ENCODE measurements at regions not wholly inside any gene's neighbourhood (a gene's known extent, or its start where the extent isn't known, plus 50 kb on each side); places are given as distances from the start of the nearest gene placed in this dataset.

DNA sequence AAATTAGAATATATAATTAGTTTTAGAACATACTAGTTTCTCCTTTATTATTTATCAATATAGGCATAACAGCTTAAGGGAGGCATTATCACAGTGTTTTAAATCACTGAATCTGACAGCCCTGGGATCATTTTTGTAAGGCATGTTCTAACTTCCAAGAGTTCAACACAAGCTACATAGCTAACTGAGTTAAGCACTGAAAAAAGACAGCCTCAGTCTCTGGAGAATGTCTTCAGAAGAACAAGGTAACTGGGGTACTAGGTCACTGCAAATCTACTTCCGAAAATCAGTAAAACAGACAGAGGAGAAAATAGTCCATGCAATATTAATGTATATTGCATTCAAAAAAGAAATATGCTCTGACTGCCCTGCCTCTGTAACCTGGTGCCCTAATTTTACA lies 502.1 kb downstream of the RFC3 start:
- ATAC-seq, result no peak
- DNase-seq, result no peak
- H3K27ac Mint-ChIP-seq, result no peak overlapping the region
- H3K27me3 Mint-ChIP-seq, result peaks cover 0 to 3% (median 0%) of the 10 kb centered on the region in 5 donors
- H3K4me1 Mint-ChIP-seq, result peaks cover 0 to 3% (median 0%) of the 10 kb centered on the region in 4 donors
- no peaks in the 10 kb centered on the region for H3K36me3 Mint-ChIP-seq
- no peak overlapping the region for H3K4me3 Mint-ChIP-seq
- peaks cover 0 to 2% (median 0%) of the 10 kb centered on the region in 9 donors for H3K9me3 Mint-ChIP-seq
- POLR2A ChIA-PET, result no interaction called here

DNA sequence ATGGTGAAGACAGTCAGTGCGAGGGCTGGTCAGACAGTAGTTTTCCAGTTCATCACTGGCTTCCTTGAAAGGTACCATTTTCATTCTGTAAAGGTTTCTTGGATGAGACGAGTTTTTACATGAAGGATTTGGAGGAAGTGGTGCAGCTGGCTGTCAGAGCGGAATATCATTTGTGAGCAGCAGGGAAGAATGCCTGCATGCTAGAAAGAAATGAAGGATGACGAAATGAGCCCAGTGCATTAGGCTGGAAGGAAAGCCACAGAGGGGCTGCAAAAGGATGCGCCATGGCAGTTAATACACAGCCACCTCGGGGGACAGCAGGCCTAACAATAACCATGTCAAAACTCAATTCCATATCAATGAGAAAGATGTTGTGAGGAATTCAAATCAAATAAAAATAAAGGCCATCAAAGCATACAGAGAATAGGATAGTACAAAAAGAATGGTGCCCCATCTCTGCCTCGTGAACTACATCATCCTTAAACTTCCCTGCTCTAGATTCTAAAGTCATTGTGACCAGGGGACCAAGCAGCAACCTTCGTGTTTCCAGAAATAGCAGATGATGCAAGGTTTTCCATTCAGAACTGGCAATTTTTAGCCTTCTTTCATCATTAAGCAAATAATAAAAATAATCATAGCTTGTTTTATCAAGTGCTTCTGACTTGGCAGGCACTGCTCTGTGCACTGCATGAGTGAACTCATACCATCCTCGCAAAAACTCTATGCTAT lies 504.2 kb downstream of the RFC3 start:
- Mint-ChIP-seq H3K27me3 (no peaks in the 10 kb centered on the region), H3K4me1 (no peaks in the 10 kb centered on the region), H3K27ac (no peak overlapping the region), H3K36me3 (no peaks in the 10 kb centered on the region), H3K4me3 (no peak overlapping the region), H3K9me3 (peaks cover 0 to 4% (median 0%) of the 10 kb centered on the region in 9 donors)
- DNase-seq (no peak), ATAC-seq (no peak)
- POLR2A ChIA-PET, result no interaction called here

DNA sequence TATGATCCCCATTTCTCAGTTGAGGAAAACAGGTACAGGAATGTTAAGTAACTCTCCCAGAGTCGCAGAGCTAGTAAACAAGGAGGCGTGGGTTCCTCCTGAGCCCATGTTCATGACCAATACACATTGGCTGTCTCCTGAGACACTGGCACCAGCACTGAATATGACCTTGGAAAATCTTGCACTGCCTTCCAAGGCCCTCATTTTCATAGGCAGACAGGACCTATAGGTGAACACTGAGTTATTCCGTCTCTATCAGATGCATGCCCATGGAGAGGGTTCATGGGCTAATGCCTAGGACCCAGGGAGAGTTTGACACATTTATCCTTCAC lies 504.8 kb downstream of the RFC3 start:
- H3K27ac Mint-ChIP-seq, result no peak overlapping the region
- POLR2A ChIA-PET, result no interaction called here
- H3K4me3 Mint-ChIP-seq, result no peak overlapping the region
- no peaks in the 10 kb centered on the region for H3K4me1 Mint-ChIP-seq
- peaks cover 0 to 8% (median 0%) of the 10 kb centered on the region in 9 donors for H3K9me3 Mint-ChIP-seq
- no peaks in the 10 kb centered on the region for H3K36me3 Mint-ChIP-seq
- H3K27me3 Mint-ChIP-seq, result no peaks in the 10 kb centered on the region
- no peak for DNase-seq
- ATAC-seq, result no peak

DNA sequence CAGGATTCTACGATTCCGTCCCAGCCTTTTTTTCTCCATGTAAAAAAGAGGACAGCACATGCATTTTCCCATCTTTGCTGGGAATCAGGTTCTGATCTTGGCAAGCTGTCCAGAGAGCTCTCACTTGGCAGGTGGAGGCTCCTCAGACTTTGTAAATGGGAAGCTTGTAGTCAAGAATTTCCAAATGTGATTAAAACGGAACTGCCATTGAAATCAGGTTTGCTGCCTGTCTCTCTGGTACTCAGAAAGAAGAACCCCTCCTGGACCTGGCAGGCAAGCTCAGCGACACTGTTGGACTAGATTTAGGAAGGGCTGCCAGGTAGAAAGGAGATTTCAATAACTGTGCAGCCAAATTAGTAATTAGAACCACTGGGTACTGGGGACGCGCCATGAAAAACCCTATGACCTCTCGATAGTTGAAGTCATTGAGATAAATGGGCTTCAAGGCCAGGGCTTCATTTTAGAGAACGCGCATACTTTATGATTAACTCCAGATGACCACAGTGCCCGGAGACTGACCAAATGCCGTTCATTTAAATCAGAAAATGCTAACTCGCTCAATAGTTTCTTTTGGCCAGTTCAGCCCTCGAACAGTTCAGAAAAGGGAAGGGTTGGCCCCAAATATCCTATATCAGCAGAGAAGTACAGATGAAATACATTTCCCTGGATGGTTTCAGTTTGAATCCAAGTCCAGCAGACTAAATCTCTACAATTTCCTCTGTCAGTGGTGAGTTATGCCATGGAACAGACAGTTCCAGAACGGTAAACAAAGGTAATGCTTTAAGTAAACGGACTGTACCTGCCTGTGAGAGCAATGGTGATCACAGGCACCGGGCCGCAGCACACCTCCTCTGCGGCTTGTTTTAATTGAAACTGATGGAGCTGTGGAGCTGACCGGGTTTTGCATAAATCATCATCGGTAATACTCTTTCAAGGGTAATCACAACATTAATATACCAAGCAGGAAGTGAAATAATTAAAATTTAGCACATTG lies 517.4 kb downstream of the RFC3 start:
- no peak for DNase-seq
- POLR2A ChIA-PET, result no interaction called here
- H3K4me3 Mint-ChIP-seq, result no peak overlapping the region
- H3K27me3 Mint-ChIP-seq, result no peaks in the 10 kb centered on the region
- H3K36me3 Mint-ChIP-seq, result no peaks in the 10 kb centered on the region
- H3K27ac Mint-ChIP-seq, result no peak overlapping the region
- no peak for ATAC-seq
- no peaks in the 10 kb centered on the region for H3K4me1 Mint-ChIP-seq
- peaks cover 0 to 36% (median 7%) of the 10 kb centered on the region in 9 donors for H3K9me3 Mint-ChIP-seq

DNA sequence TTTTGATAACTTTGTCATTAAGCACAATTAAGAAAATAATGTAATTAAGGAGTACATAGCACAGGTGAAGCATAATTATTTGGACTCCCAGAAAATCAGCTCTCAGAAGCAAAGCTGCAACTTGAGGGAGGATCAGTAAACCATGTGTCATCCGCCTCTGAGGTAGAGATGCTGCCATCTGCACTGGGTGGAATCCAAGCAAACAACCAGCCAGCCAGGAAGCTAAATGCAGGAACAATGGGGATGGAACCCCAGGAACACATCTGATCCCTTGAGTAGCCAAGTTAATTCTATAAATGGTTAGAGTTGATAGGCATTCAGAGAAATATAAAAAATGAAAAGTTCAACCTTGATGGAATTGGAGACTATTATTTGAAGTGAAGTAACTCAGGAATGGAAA lies 520.2 kb downstream of the RFC3 start:
- Mint-ChIP-seq H3K4me3 (no peak overlapping the region), H3K9me3 (peaks cover 0 to 24% (median 4%) of the 10 kb centered on the region in 9 donors), H3K27me3 (no peaks in the 10 kb centered on the region), H3K36me3 (no peaks in the 10 kb centered on the region), H3K27ac (no peak overlapping the region), H3K4me1 (no peaks in the 10 kb centered on the region)
- no peak for DNase-seq
- POLR2A ChIA-PET, result no interaction called here
- ATAC-seq, result no peak

DNA sequence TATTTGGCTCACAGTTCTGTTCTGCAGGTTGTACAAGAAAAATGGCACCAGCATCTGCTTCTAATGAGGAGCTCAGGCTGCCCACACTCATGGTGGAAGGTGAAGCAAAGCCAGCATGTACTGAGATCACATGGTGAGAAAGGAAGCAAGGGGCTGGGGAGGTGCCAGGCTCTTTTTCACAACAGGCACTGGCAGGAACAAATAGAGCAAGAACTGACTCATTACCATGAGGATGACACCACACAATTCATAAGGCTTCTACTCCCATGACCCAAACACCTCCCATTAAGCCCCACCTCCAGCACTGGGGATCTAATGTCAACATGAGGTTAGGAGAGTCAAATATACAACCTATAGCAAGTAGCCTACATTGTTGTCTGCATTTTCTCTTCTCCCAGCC lies 522.6 kb downstream of the RFC3 start:
- no peak for ATAC-seq
- Mint-ChIP-seq H3K36me3 (no peaks in the 10 kb centered on the region), H3K9me3 (peaks cover 0 to 14% (median 0%) of the 10 kb centered on the region in 9 donors), H3K27ac (no peak overlapping the region), H3K27me3 (no peaks in the 10 kb centered on the region), H3K4me1 (no peaks in the 10 kb centered on the region), H3K4me3 (no peak overlapping the region)
- DNase-seq, result no peak
- POLR2A ChIA-PET, result no interaction called here

DNA sequence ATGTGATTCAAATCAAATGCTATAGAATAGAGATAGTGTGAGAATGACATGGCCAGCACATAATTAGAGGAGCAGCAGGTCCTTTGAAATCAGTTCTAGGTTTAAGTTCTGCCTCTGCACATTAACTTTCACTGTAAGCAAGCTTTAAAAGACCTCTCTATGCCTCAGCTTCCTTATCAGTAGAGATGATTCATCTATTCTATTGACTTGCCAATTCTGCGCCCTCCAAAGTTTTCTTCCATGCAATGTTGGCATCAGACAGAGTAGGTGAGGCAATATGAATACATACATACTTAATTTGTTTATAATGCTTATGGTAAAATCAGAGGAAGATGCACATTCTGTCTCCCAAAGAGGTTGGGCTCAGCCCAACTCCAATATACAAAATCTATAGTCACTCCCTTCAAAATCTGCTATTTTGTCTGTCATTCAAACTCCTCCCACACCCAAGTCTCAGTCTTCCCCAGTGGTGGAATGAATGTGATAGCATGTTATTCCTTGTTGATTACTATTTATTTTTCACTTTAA lies 525.5 kb downstream of the RFC3 start:
- Mint-ChIP-seq H3K4me1 (no peaks in the 10 kb centered on the region), H3K27me3 (peaks cover 0 to 2% (median 0%) of the 10 kb centered on the region in 5 donors), H3K27ac (no peak overlapping the region), H3K36me3 (no peaks in the 10 kb centered on the region), H3K4me3 (no peak overlapping the region), H3K9me3 (peaks cover 0 to 10% (median 0%) of the 10 kb centered on the region in 9 donors)
- ATAC-seq, result no peak
- POLR2A ChIA-PET, result no interaction called here
- no peak for DNase-seq

DNA sequence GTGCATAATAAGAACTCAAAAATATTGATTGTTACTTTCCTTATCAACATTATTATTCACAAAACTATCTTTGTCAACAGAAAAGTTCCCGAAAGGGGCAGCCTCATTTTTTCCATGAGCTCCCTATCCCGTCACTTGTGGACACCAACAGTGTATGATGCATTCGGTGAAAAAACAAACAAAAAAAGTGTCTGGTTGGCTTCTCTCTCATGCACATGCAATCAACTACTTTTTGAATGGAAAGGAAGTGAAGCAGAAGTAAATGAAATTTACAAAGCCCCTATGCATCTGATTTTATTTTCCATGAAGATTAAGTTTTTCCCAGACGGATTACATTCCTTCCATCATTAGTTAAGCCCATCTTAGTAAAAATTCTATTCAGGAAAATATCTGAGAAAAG lies 526.9 kb downstream of the RFC3 start:
- POLR2A ChIA-PET, result no interaction called here
- ATAC-seq (no peak), DNase-seq (no peak)
- H3K27ac Mint-ChIP-seq, result no peak overlapping the region
- H3K27me3 Mint-ChIP-seq, result peaks cover 0 to 2% (median 0%) of the 10 kb centered on the region in 5 donors
- H3K4me3 Mint-ChIP-seq, result no peak overlapping the region
- H3K36me3 Mint-ChIP-seq, result no peaks in the 10 kb centered on the region
- peaks cover 0 to 9% (median 0%) of the 10 kb centered on the region in 9 donors for H3K9me3 Mint-ChIP-seq
- no peaks in the 10 kb centered on the region for H3K4me1 Mint-ChIP-seq

DNA sequence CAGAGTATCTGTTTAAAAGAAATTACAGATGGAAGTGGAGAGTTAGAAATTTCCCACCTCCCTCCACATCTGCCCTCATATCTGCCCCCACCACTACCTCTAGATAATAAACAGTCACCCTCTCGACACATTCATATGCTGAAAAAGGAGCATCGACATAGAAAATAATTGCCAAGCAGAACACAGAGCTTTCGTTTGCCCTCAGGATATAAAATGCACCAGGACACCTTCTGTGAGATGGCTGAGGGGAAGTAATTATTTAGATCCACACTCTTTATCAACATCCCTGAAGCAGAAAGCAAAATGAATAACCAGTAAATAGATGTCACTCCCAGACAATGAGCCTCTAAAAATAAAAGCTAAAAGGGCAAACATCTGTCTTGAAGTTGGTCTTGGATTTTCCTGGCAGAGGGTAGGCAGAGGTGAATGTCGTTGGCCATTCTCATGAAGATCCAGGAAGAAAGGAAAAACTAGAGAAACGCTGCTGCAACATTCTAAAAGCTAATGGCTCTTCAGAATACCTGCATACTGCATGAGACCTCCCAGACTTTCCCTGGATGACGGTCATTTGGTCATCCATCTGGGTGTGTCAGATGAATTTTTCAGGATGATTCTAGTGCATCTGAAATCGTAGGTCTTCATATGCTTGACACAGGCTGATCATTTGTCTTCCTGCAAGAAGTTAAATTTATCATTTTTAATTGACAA lies 527.5 kb downstream of the RFC3 start:
- Mint-ChIP-seq H3K27ac (no peak overlapping the region), H3K4me3 (no peak overlapping the region), H3K9me3 (peaks cover 0 to 4% (median 0%) of the 10 kb centered on the region in 9 donors), H3K36me3 (no peaks in the 10 kb centered on the region), H3K27me3 (peaks cover 0 to 2% (median 0%) of the 10 kb centered on the region in 5 donors), H3K4me1 (no peaks in the 10 kb centered on the region)
- POLR2A ChIA-PET, result no interaction called here
- DNase-seq (no peak), ATAC-seq (no peak)

DNA sequence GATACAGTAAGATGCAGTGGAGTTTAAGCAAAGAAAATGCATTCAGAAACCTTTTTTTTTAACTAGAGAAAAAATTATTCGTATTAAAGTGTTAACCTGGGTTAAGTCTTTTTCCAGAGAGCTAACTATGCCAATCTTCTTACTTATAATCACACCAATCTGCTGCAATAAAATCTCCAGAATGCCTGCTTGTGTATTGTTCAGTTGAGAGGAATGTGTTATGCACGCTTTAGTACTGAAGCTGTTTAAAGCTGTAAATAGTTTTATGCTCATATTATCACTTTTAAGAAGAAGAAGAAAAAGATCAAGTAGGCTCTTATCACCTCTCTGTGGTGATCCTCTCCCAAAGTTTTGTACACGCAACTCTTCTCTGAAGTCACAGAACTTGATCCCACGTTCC lies 528.7 kb downstream of the RFC3 start:
- H3K36me3 Mint-ChIP-seq, result no peaks in the 10 kb centered on the region
- POLR2A ChIA-PET, result no interaction called here
- peaks cover 0 to 8% (median 1%) of the 10 kb centered on the region in 5 donors for H3K27me3 Mint-ChIP-seq
- DNase-seq (no peak), ATAC-seq (no peak)
- H3K4me3 Mint-ChIP-seq, result no peak overlapping the region
- no peak overlapping the region for H3K27ac Mint-ChIP-seq
- H3K9me3 Mint-ChIP-seq, result peaks cover 0 to 12% (median 2%) of the 10 kb centered on the region in 9 donors
- no peaks in the 10 kb centered on the region for H3K4me1 Mint-ChIP-seq

DNA sequence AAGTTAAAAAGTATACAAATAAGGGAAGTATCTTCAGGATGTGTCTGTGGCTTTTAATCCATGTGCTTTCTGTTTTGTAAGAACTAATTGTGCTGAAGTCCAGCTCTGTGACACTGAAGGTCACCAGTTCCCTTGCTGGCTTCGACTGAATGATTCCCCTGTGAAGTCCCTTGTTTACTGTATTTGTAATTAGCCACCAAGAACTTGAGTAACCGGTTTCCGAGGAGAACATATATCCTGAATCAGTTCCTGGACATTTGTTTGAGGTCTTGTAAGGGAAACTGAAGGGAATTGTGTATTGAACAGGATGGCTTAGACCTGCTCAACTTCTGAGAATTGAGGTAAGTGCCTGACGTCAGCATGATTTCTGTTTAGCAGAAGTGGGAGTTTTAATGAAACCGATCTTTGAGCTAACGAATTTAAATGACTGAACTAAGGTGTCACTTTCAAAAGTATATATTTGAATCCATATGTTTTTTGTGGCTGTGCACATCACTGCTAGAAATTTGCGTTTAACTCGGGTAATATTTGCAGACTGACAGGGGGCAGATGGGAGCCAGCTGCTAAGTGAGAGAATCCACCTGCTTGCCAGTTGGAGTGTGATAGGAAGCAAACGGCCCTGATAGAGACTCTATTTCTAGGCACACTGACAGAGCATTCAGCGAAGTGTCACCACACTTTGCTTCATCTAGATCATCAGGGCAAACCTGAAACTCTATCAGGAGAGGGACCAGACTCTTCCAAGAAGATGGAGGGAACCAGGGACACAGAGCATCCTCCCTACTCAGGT lies 530.0 kb downstream of the RFC3 start:
- H3K4me3 Mint-ChIP-seq, result no peak overlapping the region
- peaks cover 0 to 8% (median 1%) of the 10 kb centered on the region in 5 donors for H3K27me3 Mint-ChIP-seq
- peaks cover 0 to 2% (median 0%) of the 10 kb centered on the region in 4 donors for H3K4me1 Mint-ChIP-seq
- no peak overlapping the region for H3K27ac Mint-ChIP-seq
- H3K36me3 Mint-ChIP-seq, result no peaks in the 10 kb centered on the region
- DNase-seq (no peak), ATAC-seq (no peak)
- POLR2A ChIA-PET, result no interaction called here
- peaks cover 0 to 13% (median 2%) of the 10 kb centered on the region in 9 donors for H3K9me3 Mint-ChIP-seq

DNA sequence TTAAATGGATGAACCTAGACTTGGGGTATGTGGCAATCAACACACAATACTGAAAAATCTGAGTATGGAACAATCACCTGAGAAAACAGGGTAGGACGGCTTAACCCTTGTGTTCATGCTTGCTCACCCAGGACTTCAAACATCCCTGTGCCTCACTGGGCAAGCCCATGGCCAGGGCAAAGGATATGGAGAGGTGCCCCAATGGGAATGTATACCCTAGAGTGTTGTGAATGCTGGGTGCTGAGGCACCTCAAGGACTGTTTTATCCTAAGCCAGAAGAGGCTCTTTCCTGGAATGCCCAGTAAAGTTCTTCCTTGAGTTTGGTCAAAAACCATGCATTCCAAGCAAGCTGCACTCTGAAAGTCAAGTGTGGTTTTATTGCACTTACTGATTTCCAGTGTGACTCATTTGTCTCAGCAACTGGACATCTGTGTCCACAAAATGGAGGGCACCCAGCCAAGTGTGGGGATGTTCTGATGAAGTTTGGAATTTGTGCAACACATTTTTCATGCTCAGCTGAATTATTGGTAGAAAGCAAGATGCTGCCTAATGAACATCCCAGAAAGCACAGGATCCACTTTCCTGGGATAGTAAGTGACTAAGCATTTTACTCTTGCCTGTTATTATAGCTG lies 531.3 kb downstream of the RFC3 start:
- ATAC-seq (no peak), DNase-seq (no peak)
- Mint-ChIP-seq H3K4me3 (no peak overlapping the region), H3K27me3 (peaks cover 0 to 8% (median 1%) of the 10 kb centered on the region in 5 donors), H3K4me1 (peaks cover 0 to 2% (median 0%) of the 10 kb centered on the region in 4 donors), H3K36me3 (no peaks in the 10 kb centered on the region), H3K9me3 (peaks cover 0 to 13% (median 2%) of the 10 kb centered on the region in 9 donors), H3K27ac (no peak overlapping the region)
- POLR2A ChIA-PET, result no interaction called here

Measured in naive thymus-derived CD8-positive, alpha-beta T cell (primary cell).